ENCODE measurements at regions not wholly inside any gene's neighbourhood (a gene's known extent, or its start where the extent isn't known, plus 50 kb on each side); places are given as distances from the start of the nearest gene placed in this dataset.

- TF ChIP-seq CTCF (conservative IDR thresholded peaks at IDR 0.05; ENCODE audit: low read depth, low read length): no peak
- TF ChIP-seq EZH2 (IDR thresholded peaks at IDR 0.05; ENCODE audit: borderline replicate concordance, low read depth, low read length, poor library complexity, severe bottlenecking): no peak
These were observed 384.7 kb upstream of the FZD8 start for GRCh38 chr10:36026656-36027390.

Data from A673 (cell line).